GM23338 (cell line): ENCODE measurements at regions not wholly inside any gene's neighbourhood (a gene's known extent, or its start where the extent isn't known, plus 50 kb on each side); places are given as distances from the start of the nearest gene placed in this dataset.

ENCODE experiments used
- ATAC-seq: fragments of 200-7000 bp; cut with Tn5 transposase; 3 replicates; pipeline ENCODE4 v1.9.1; 2020
- DNase-seq: peaks from one replicate; pipeline ENCODE4 v3.0.0-alpha.2; 2015; ENCODE audit warnings: low spot score
- H2AFZ ChIP-seq: fragments of 200-600 bp; sonication (generic); 2 replicates; pipeline ENCODE4 v1.8.0; 2016; ENCODE audit warnings: antibody characterized with exemption, mild to moderate bottlenecking, moderate library complexity
- H3F3A ChIP-seq: fragments of 200-600 bp; sonication (generic); replicated peaks from 2 replicates; pipeline ENCODE4 v1.8.0; 2017; ENCODE audit warnings: antibody characterized with exemption, mixed run types, low read depth
- H3K27ac ChIP-seq: fragments of 200-600 bp; sonication (generic); 2 replicates; pipeline ENCODE4 v1.6.1; 2016; ENCODE audit warnings: low read depth
- H3K27me3 ChIP-seq: fragments of 200-600 bp; sonication (generic); 2 replicates; pipeline ENCODE4 v1.8.0; 2016; ENCODE audit warnings: mild to moderate bottlenecking, mixed run types, moderate library complexity; ENCODE audit not compliant: insufficient read depth
- H3K36me3 ChIP-seq: fragments of 200-600 bp; sonication (generic); 2 replicates; pipeline ENCODE4 v1.8.0; 2016; ENCODE audit warnings: mild to moderate bottlenecking; ENCODE audit not compliant: insufficient read depth
- H3K4me1 ChIP-seq: fragments of 200-600 bp; sonication (generic); 2 replicates; pipeline ENCODE4 v1.8.0; 2016; ENCODE audit warnings: mild to moderate bottlenecking, moderate library complexity; ENCODE audit not compliant: insufficient read depth
- H3K4me2 ChIP-seq: fragments of 200-600 bp; sonication (generic); 2 replicates; pipeline ENCODE4 v1.7.1; 2017; ENCODE audit warnings: mixed run types
- H3K4me3 ChIP-seq: fragments of 200-600 bp; sonication (generic); 2 replicates; pipeline ENCODE4 v1.6.1; 2016; ENCODE audit warnings: mixed run types
- H3K79me2 ChIP-seq: fragments of 200-600 bp; sonication (generic); replicated peaks from 2 replicates; pipeline ENCODE4 v1.8.0; 2017; ENCODE audit warnings: mild to moderate bottlenecking; ENCODE audit not compliant: insufficient read depth
- H3K9me2 ChIP-seq: fragments of 200-600 bp; sonication (generic); 2 replicates; pipeline ENCODE4 v1.8.0; 2017; ENCODE audit not compliant: insufficient read depth
- H4K20me1 ChIP-seq: fragments of 200-600 bp; sonication (generic); replicated peaks from 2 replicates; pipeline ENCODE4 v1.8.0; 2017; ENCODE audit warnings: mild to moderate bottlenecking; ENCODE audit not compliant: insufficient read depth
- H3K27ac Mint-ChIP-seq: 2 replicates; pipeline ENCODE4 v1.8.0; 2020; ENCODE audit warnings: inconsistent platforms, mild to moderate bottlenecking, moderate library complexity, mixed read lengths
- H3K27me3 Mint-ChIP-seq: 3 replicates; pipeline ENCODE4 v1.8.0; 2022; ENCODE audit warnings: low read depth, mild to moderate bottlenecking, moderate library complexity, mixed read lengths, inconsistent platforms; ENCODE audit not compliant: insufficient read depth, poor library complexity
- H3K36me3 Mint-ChIP-seq: 3 replicates; pipeline ENCODE4 v1.8.0; 2021; ENCODE audit warnings: low read depth, mild to moderate bottlenecking, inconsistent platforms, moderate library complexity, mixed read lengths
- H3K4me1 Mint-ChIP-seq: 3 replicates; pipeline ENCODE4 v1.8.0; 2020; ENCODE audit warnings: mild to moderate bottlenecking, inconsistent platforms, mixed read lengths
- H3K4me3 Mint-ChIP-seq: 3 replicates; pipeline ENCODE4 v1.8.0; 2021; ENCODE audit warnings: moderate library complexity, mild to moderate bottlenecking, inconsistent platforms, mixed read lengths
- H3K9me3 Mint-ChIP-seq: 3 replicates; pipeline ENCODE4 v1.8.0; 2020; ENCODE audit warnings: moderate library complexity, mild to moderate bottlenecking, inconsistent platforms, mixed read lengths
- CREB1 ChIP-seq: fragments of 250-450 bp; sonication (Bioruptor Pico); IDR thresholded peaks from 2 replicates; pipeline ENCODE4 v1.5.0; 2020; ENCODE audit warnings: low read depth, mild to moderate bottlenecking, moderate library complexity
- ETS1 ChIP-seq: IDR thresholded peaks from 2 replicates; pipeline ENCODE4 v1.6.1; 2016; ENCODE audit warnings: antibody characterized with exemption
- EZH2 ChIP-seq: fragments of 200-600 bp; sonication (generic); IDR thresholded peaks from one replicate; pipeline ENCODE4 v1.8.0; 2017; ENCODE audit warnings: antibody characterized with exemption, mild to moderate bottlenecking, low read depth; ENCODE audit not compliant: unreplicated experiment
- EZH2phosphoT487 ChIP-seq: fragments of 200-600 bp; sonication (generic); IDR thresholded peaks from one replicate; pipeline ENCODE4 v1.8.1; 2018; ENCODE audit warnings: antibody characterized with exemption; ENCODE audit not compliant: unreplicated experiment
- JUNB ChIP-seq: IDR thresholded peaks from one replicate; pipeline ENCODE4 v1.6.1; 2016; ENCODE audit warnings: antibody characterized with exemption; ENCODE audit not compliant: unreplicated experiment
- NANOG ChIP-seq: IDR thresholded peaks from 2 replicates; pipeline ENCODE4 v1.6.1; 2016; ENCODE audit warnings: antibody characterized with exemption, borderline replicate concordance
- POLR2AphosphoS5 ChIP-seq: IDR thresholded peaks from 2 replicates; pipeline ENCODE4 v1.6.1; 2016; ENCODE audit warnings: antibody characterized with exemption, low read depth
- STAT1 ChIP-seq: IDR thresholded peaks from one replicate; pipeline ENCODE4 v1.6.1; 2016; ENCODE audit warnings: antibody characterized with exemption; ENCODE audit not compliant: unreplicated experiment
- ZNF114 ChIP-seq: fragments of 250-450 bp; sonication (Bioruptor Pico); IDR thresholded peaks from 2 replicates; pipeline ENCODE4 v1.5.0; 2020; ENCODE audit warnings: mild to moderate bottlenecking, moderate library complexity
- ZNF331 ChIP-seq: fragments of 250-450 bp; sonication (Bioruptor Pico); IDR thresholded peaks from 2 replicates; pipeline ENCODE4 v1.5.0; 2020; ENCODE audit warnings: low read depth, mild to moderate bottlenecking, moderate library complexity
- TF ChIP-seq, protein P1 (sequence below): IDR thresholded peaks from one replicate; pipeline ENCODE4 v1.6.1; 2018; ENCODE audit warnings: antibody characterized with exemption; ENCODE audit not compliant: unreplicated experiment
- TF ChIP-seq, protein P2 (sequence below), 2 experiments: fragments of 200-600 bp in 1 of 2; sonication (generic) in 1 of 2; conservative IDR thresholded peaks; 2 replicates each; pipeline versions ENCODE4 v1.5.1 to v1.6.1; 2016 to 2017; ENCODE audit warnings: antibody characterized with exemption in 2 of 2, low read depth in 2 of 2, mild to moderate bottlenecking in 2 of 2, moderate library complexity in 1 of 2
- TF ChIP-seq, protein P3 (sequence below): fragments of 250-450 bp; sonication (Bioruptor Pico); IDR thresholded peaks from 2 replicates; pipeline ENCODE4 v1.5.0; 2020; ENCODE audit warnings: mild to moderate bottlenecking, moderate library complexity

DNA sequence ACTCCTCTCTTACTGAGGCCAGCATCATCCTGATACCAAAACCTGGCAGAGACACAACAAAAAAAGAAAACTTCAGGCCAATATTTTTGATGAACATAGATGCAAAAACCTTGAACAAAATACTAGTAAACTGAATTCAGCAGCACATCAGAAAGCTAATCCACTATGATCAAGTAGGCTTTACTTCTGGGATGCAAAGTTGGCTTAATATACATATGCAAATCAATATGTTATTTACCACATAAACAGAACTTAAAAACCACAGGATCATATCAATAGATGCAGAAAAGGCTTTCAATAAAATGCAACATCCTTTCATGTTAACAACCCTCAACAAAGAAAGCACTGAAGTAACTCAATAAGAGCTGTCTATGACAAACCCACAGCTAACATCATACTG is 414.5 kb upstream of the MCTP2 start:
- H4K20me1 ChIP-seq = no peaks in the 10 kb centered on the region
- H3K4me1 ChIP-seq = peaks cover 9% of the 10 kb centered on the region; the same call in 1 of the 2 replicates
- H3K9me3 Mint-ChIP-seq = peaks cover 11% of the 10 kb centered on the region; the same call in 2 of the 3 replicates
- H3K27ac Mint-ChIP-seq = no peak overlapping the region
- TF ChIP-seq ZNF114 (no peak), NANOG (no peak), EZH2phosphoT487 (no peak), JUNB (no peak), EZH2 (no peak), CREB1 (no peak), ETS1 (no peak), ZNF331 (CRISPR knock-in tag) (no peak), STAT1 (no peak), POLR2AphosphoS5 (no peak)
- TF ChIP-seq, protein P1, sequence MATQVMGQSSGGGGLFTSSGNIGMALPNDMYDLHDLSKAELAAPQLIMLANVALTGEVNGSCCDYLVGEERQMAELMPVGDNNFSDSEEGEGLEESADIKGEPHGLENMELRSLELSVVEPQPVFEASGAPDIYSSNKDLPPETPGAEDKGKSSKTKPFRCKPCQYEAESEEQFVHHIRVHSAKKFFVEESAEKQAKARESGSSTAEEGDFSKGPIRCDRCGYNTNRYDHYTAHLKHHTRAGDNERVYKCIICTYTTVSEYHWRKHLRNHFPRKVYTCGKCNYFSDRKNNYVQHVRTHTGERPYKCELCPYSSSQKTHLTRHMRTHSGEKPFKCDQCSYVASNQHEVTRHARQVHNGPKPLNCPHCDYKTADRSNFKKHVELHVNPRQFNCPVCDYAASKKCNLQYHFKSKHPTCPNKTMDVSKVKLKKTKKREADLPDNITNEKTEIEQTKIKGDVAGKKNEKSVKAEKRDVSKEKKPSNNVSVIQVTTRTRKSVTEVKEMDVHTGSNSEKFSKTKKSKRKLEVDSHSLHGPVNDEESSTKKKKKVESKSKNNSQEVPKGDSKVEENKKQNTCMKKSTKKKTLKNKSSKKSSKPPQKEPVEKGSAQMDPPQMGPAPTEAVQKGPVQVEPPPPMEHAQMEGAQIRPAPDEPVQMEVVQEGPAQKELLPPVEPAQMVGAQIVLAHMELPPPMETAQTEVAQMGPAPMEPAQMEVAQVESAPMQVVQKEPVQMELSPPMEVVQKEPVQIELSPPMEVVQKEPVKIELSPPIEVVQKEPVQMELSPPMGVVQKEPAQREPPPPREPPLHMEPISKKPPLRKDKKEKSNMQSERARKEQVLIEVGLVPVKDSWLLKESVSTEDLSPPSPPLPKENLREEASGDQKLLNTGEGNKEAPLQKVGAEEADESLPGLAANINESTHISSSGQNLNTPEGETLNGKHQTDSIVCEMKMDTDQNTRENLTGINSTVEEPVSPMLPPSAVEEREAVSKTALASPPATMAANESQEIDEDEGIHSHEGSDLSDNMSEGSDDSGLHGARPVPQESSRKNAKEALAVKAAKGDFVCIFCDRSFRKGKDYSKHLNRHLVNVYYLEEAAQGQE = no peak
- TF ChIP-seq, protein P2, sequence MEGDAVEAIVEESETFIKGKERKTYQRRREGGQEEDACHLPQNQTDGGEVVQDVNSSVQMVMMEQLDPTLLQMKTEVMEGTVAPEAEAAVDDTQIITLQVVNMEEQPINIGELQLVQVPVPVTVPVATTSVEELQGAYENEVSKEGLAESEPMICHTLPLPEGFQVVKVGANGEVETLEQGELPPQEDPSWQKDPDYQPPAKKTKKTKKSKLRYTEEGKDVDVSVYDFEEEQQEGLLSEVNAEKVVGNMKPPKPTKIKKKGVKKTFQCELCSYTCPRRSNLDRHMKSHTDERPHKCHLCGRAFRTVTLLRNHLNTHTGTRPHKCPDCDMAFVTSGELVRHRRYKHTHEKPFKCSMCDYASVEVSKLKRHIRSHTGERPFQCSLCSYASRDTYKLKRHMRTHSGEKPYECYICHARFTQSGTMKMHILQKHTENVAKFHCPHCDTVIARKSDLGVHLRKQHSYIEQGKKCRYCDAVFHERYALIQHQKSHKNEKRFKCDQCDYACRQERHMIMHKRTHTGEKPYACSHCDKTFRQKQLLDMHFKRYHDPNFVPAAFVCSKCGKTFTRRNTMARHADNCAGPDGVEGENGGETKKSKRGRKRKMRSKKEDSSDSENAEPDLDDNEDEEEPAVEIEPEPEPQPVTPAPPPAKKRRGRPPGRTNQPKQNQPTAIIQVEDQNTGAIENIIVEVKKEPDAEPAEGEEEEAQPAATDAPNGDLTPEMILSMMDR (conservative IDR thresholded peaks at IDR 0.05; ENCODE audit: low read depth in 2 of 2) = no peak
- TF ChIP-seq, protein P3, sequence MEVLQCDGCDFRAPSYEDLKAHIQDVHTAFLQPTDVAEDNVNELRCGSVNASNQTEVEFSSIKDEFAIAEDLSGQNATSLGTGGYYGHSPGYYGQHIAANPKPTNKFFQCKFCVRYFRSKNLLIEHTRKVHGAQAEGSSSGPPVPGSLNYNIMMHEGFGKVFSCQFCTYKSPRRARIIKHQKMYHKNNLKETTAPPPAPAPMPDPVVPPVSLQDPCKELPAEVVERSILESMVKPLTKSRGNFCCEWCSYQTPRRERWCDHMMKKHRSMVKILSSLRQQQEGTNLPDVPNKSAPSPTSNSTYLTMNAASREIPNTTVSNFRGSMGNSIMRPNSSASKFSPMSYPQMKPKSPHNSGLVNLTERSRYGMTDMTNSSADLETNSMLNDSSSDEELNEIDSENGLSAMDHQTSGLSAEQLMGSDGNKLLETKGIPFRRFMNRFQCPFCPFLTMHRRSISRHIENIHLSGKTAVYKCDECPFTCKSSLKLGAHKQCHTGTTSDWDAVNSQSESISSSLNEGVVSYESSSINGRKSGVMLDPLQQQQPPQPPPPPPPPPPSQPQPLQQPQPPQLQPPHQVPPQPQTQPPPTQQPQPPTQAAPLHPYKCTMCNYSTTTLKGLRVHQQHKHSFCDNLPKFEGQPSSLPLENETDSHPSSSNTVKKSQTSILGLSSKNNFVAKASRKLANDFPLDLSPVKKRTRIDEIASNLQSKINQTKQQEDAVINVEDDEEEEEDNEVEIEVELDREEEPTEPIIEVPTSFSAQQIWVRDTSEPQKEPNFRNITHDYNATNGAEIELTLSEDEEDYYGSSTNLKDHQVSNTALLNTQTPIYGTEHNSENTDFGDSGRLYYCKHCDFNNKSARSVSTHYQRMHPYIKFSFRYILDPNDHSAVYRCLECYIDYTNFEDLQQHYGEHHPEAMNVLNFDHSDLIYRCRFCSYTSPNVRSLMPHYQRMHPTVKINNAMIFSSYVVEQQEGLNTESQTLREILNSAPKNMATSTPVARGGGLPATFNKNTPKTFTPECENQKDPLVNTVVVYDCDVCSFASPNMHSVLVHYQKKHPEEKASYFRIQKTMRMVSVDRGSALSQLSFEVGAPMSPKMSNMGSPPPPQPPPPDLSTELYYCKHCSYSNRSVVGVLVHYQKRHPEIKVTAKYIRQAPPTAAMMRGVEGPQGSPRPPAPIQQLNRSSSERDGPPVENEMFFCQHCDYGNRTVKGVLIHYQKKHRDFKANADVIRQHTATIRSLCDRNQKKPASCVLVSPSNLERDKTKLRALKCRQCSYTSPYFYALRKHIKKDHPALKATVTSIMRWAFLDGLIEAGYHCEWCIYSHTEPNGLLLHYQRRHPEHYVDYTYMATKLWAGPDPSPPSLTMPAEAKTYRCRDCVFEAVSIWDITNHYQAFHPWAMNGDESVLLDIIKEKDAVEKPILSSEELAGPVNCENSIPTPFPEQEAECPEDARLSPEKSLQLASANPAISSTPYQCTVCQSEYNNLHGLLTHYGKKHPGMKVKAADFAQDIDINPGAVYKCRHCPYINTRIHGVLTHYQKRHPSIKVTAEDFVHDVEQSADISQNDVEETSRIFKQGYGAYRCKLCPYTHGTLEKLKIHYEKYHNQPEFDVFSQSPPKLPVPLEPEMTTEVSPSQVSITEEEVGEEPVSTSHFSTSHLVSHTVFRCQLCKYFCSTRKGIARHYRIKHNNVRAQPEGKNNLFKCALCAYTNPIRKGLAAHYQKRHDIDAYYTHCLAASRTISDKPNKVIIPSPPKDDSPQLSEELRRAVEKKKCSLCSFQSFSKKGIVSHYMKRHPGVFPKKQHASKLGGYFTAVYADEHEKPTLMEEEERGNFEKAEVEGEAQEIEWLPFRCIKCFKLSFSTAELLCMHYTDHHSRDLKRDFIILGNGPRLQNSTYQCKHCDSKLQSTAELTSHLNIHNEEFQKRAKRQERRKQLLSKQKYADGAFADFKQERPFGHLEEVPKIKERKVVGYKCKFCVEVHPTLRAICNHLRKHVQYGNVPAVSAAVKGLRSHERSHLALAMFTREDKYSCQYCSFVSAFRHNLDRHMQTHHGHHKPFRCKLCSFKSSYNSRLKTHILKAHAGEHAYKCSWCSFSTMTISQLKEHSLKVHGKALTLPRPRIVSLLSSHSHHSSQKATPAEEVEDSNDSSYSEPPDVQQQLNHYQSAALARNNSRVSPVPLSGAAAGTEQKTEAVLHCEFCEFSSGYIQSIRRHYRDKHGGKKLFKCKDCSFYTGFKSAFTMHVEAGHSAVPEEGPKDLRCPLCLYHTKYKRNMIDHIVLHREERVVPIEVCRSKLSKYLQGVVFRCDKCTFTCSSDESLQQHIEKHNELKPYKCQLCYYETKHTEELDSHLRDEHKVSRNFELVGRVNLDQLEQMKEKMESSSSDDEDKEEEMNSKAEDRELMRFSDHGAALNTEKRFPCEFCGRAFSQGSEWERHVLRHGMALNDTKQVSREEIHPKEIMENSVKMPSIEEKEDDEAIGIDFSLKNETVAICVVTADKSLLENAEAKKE = no peak
- no peaks in the 10 kb centered on the region for H3K27me3 ChIP-seq
- H2AFZ ChIP-seq = no peak overlapping the region
- ATAC-seq (no peak), DNase-seq (no peak)
- H3K4me2 ChIP-seq = peak overlapping the region; percentile 3; the same call in 1 of the 2 replicates
- H3K4me1 Mint-ChIP-seq = peaks cover 15% of the 10 kb centered on the region
- no peak overlapping the region for H3K27ac ChIP-seq
- no peaks in the 10 kb centered on the region for H3F3A ChIP-seq
- H3K27me3 Mint-ChIP-seq = no peaks in the 10 kb centered on the region
- no peaks in the 10 kb centered on the region for H3K9me2 ChIP-seq
- no peak overlapping the region for H3K4me3 ChIP-seq
- H3K4me3 Mint-ChIP-seq = no peak overlapping the region
- H3K36me3 ChIP-seq = no peaks in the 10 kb centered on the region
- peaks cover 7% of the 10 kb centered on the region; the same call in 2 of the 3 replicates for H3K36me3 Mint-ChIP-seq
- H3K79me2 ChIP-seq = no peaks in the 10 kb centered on the region
